ENCODE measurements at regions not wholly inside any gene's neighbourhood (a gene's known extent, or its start where the extent isn't known, plus 50 kb on each side); places are given as distances from the start of the nearest gene placed in this dataset.

GRCh38 chr16:51024703-51025102 is 126.4 kb downstream of the SALL1 start:
- Mint-ChIP-seq H3K4me3 (no peak overlapping the region), H3K27me3 (ENCODE audit: low read depth) (no peaks in the 10 kb centered on the region), H3K4me1 (ENCODE audit: low read depth) (no peaks in the 10 kb centered on the region), H3K9me3 (no peaks in the 10 kb centered on the region), H3K36me3 (ENCODE audit: low read depth) (no peaks in the 10 kb centered on the region), H3K27ac (no peak overlapping the region)
- no peak for DNase-seq (ENCODE audit: low spot score)

- H3K27ac Mint-ChIP-seq = no peak overlapping the region
- no peak for DNase-seq (ENCODE audit: low spot score)
- no peaks in the 10 kb centered on the region for H3K9me3 Mint-ChIP-seq
- no peak overlapping the region for H3K4me3 Mint-ChIP-seq
- H3K4me1 Mint-ChIP-seq (ENCODE audit: low read depth) = no peaks in the 10 kb centered on the region
- no peaks in the 10 kb centered on the region for H3K27me3 Mint-ChIP-seq (ENCODE audit: low read depth)
- no peaks in the 10 kb centered on the region for H3K36me3 Mint-ChIP-seq (ENCODE audit: low read depth)
Observed at GRCh38 chr16:51022955-51023354, 128.1 kb downstream of the SALL1 start.

- Mint-ChIP-seq H3K36me3 (ENCODE audit: low read depth) (no peaks in the 10 kb centered on the region), H3K27ac (no peak overlapping the region), H3K4me3 (no peak overlapping the region), H3K4me1 (ENCODE audit: low read depth) (no peaks in the 10 kb centered on the region), H3K27me3 (ENCODE audit: low read depth) (no peaks in the 10 kb centered on the region), H3K9me3 (no peaks in the 10 kb centered on the region)
- no peak for DNase-seq (ENCODE audit: low spot score)
Observed at GRCh38 chr16:51019617-51020016, 131.5 kb downstream of the SALL1 start.

- H3K27me3 Mint-ChIP-seq (ENCODE audit: low read depth) = no peaks in the 10 kb centered on the region
- H3K9me3 Mint-ChIP-seq = no peaks in the 10 kb centered on the region
- H3K4me1 Mint-ChIP-seq (ENCODE audit: low read depth) = no peaks in the 10 kb centered on the region
- no peaks in the 10 kb centered on the region for H3K36me3 Mint-ChIP-seq (ENCODE audit: low read depth)
- no peak overlapping the region for H3K4me3 Mint-ChIP-seq
- H3K27ac Mint-ChIP-seq = no peak overlapping the region
- no peak for DNase-seq (ENCODE audit: low spot score)
Observed at GRCh38 chr16:51017969-51018368, 133.1 kb downstream of the SALL1 start.

GRCh38 chr16:51012396-51012795 is 138.7 kb downstream of the SALL1 start:
- DNase-seq (ENCODE audit: low spot score) = no peak
- H3K4me1 Mint-ChIP-seq (ENCODE audit: low read depth) = no peaks in the 10 kb centered on the region
- H3K27ac Mint-ChIP-seq = no peak overlapping the region
- no peaks in the 10 kb centered on the region for H3K36me3 Mint-ChIP-seq (ENCODE audit: low read depth)
- no peak overlapping the region for H3K4me3 Mint-ChIP-seq
- no peaks in the 10 kb centered on the region for H3K9me3 Mint-ChIP-seq
- H3K27me3 Mint-ChIP-seq (ENCODE audit: low read depth) = no peaks in the 10 kb centered on the region

GRCh38 chr16:51010817-51011216 is 140.3 kb downstream of the SALL1 start:
- Mint-ChIP-seq H3K36me3 (ENCODE audit: low read depth) (no peaks in the 10 kb centered on the region), H3K4me1 (ENCODE audit: low read depth) (no peaks in the 10 kb centered on the region), H3K27ac (no peak overlapping the region), H3K4me3 (no peak overlapping the region), H3K27me3 (ENCODE audit: low read depth) (no peaks in the 10 kb centered on the region), H3K9me3 (no peaks in the 10 kb centered on the region)
- DNase-seq (ENCODE audit: low spot score) = no peak

GRCh38 chr16:51009813-51010212 is 141.3 kb downstream of the SALL1 start:
- H3K36me3 Mint-ChIP-seq (ENCODE audit: low read depth) = no peaks in the 10 kb centered on the region
- no peak for DNase-seq (ENCODE audit: low spot score)
- H3K4me3 Mint-ChIP-seq = no peak overlapping the region
- H3K27me3 Mint-ChIP-seq (ENCODE audit: low read depth) = no peaks in the 10 kb centered on the region
- no peak overlapping the region for H3K27ac Mint-ChIP-seq
- H3K4me1 Mint-ChIP-seq (ENCODE audit: low read depth) = no peaks in the 10 kb centered on the region
- no peaks in the 10 kb centered on the region for H3K9me3 Mint-ChIP-seq

GRCh38 chr16:51009359-51009758 is 141.7 kb downstream of the SALL1 start:
- H3K4me3 Mint-ChIP-seq = no peak overlapping the region
- no peak for DNase-seq (ENCODE audit: low spot score)
- no peaks in the 10 kb centered on the region for H3K9me3 Mint-ChIP-seq

GRCh38 chr16:51008607-51009006 is 142.5 kb downstream of the SALL1 start:
- H3K4me3 Mint-ChIP-seq = no peak overlapping the region
- H3K27ac Mint-ChIP-seq = no peak overlapping the region
- no peaks in the 10 kb centered on the region for H3K9me3 Mint-ChIP-seq
- no peaks in the 10 kb centered on the region for H3K27me3 Mint-ChIP-seq (ENCODE audit: low read depth)
- no peaks in the 10 kb centered on the region for H3K4me1 Mint-ChIP-seq (ENCODE audit: low read depth)
- no peak for DNase-seq (ENCODE audit: low spot score)
- no peaks in the 10 kb centered on the region for H3K36me3 Mint-ChIP-seq (ENCODE audit: low read depth)

More at GRCh38 chr16:51009359-51009758, 141.7 kb downstream of the SALL1 start:
- Mint-ChIP-seq H3K27me3 (ENCODE audit: low read depth) (no peaks in the 10 kb centered on the region), H3K4me1 (ENCODE audit: low read depth) (no peaks in the 10 kb centered on the region), H3K27ac (no peak overlapping the region), H3K36me3 (ENCODE audit: low read depth) (no peaks in the 10 kb centered on the region)

GRCh38 chr16:51008037-51008436 is 143.0 kb downstream of the SALL1 start:
- DNase-seq (ENCODE audit: low spot score) = no peak
- H3K36me3 Mint-ChIP-seq (ENCODE audit: low read depth) = no peaks in the 10 kb centered on the region
- H3K27me3 Mint-ChIP-seq (ENCODE audit: low read depth) = no peaks in the 10 kb centered on the region
- no peak overlapping the region for H3K27ac Mint-ChIP-seq
- no peaks in the 10 kb centered on the region for H3K9me3 Mint-ChIP-seq
- no peaks in the 10 kb centered on the region for H3K4me1 Mint-ChIP-seq (ENCODE audit: low read depth)
- H3K4me3 Mint-ChIP-seq = no peak overlapping the region

- H3K9me3 Mint-ChIP-seq = no peaks in the 10 kb centered on the region
- H3K27ac Mint-ChIP-seq = no peak overlapping the region
- no peaks in the 10 kb centered on the region for H3K4me1 Mint-ChIP-seq (ENCODE audit: low read depth)
- H3K36me3 Mint-ChIP-seq (ENCODE audit: low read depth) = no peaks in the 10 kb centered on the region
- no peaks in the 10 kb centered on the region for H3K27me3 Mint-ChIP-seq (ENCODE audit: low read depth)
- no peak for DNase-seq (ENCODE audit: low spot score)
- no peak overlapping the region for H3K4me3 Mint-ChIP-seq
Observed at GRCh38 chr16:51003850-51004566, 147.1 kb downstream of the SALL1 start.

GRCh38 chr16:51002881-51003490 is 148.1 kb downstream of the SALL1 start:
- DNase-seq (ENCODE audit: low spot score) = no peak
- H3K4me1 Mint-ChIP-seq (ENCODE audit: low read depth) = no peaks in the 10 kb centered on the region
- H3K36me3 Mint-ChIP-seq (ENCODE audit: low read depth) = no peaks in the 10 kb centered on the region
- no peak overlapping the region for H3K27ac Mint-ChIP-seq
- no peak overlapping the region for H3K4me3 Mint-ChIP-seq
- H3K27me3 Mint-ChIP-seq (ENCODE audit: low read depth) = no peaks in the 10 kb centered on the region
- H3K9me3 Mint-ChIP-seq = no peaks in the 10 kb centered on the region

- H3K4me3 Mint-ChIP-seq = no peak overlapping the region
- no peaks in the 10 kb centered on the region for H3K36me3 Mint-ChIP-seq (ENCODE audit: low read depth)
- no peaks in the 10 kb centered on the region for H3K27me3 Mint-ChIP-seq (ENCODE audit: low read depth)
- H3K27ac Mint-ChIP-seq = no peak overlapping the region
- H3K4me1 Mint-ChIP-seq (ENCODE audit: low read depth) = no peaks in the 10 kb centered on the region
- no peaks in the 10 kb centered on the region for H3K9me3 Mint-ChIP-seq
- DNase-seq (ENCODE audit: low spot score) = no peak
Observed at GRCh38 chr16:50999181-50999580, 151.9 kb downstream of the SALL1 start.

- no peak for DNase-seq (ENCODE audit: low spot score)
- H3K9me3 Mint-ChIP-seq = no peaks in the 10 kb centered on the region
- no peaks in the 10 kb centered on the region for H3K36me3 Mint-ChIP-seq (ENCODE audit: low read depth)
- H3K27ac Mint-ChIP-seq = no peak overlapping the region
- H3K4me3 Mint-ChIP-seq = no peak overlapping the region
- H3K4me1 Mint-ChIP-seq (ENCODE audit: low read depth) = no peaks in the 10 kb centered on the region
- H3K27me3 Mint-ChIP-seq (ENCODE audit: low read depth) = no peaks in the 10 kb centered on the region
Observed at GRCh38 chr16:50998411-50998810, 152.7 kb downstream of the SALL1 start.

- no peak overlapping the region for H3K27ac Mint-ChIP-seq
- no peaks in the 10 kb centered on the region for H3K4me1 Mint-ChIP-seq (ENCODE audit: low read depth)
- no peak for DNase-seq (ENCODE audit: low spot score)
- no peaks in the 10 kb centered on the region for H3K36me3 Mint-ChIP-seq (ENCODE audit: low read depth)
- H3K27me3 Mint-ChIP-seq (ENCODE audit: low read depth) = no peaks in the 10 kb centered on the region
- no peak overlapping the region for H3K4me3 Mint-ChIP-seq
- H3K9me3 Mint-ChIP-seq = no peaks in the 10 kb centered on the region
Observed at GRCh38 chr16:50997679-50998078, 153.4 kb downstream of the SALL1 start.

All from T-helper 2 cell treated with Interferon-gamma antibody and Interleukin-4, amounts not matched to agents 5 μg/mL and 100 μg/mL, for 36 hours (primary cell).